Ovary (tissue), 3 donors: ENCODE measurements at regions not wholly inside any gene's neighbourhood (a gene's known extent, or its start where the extent isn't known, plus 50 kb on each side); places are given as distances from the start of the nearest gene placed in this dataset.

Experiments
- EP300 ChIP-seq: sonication (generic); formaldehyde crosslinking; IDR thresholded peaks from one replicate; pipeline ENCODE4 v1.6.1; 2017; ENCODE audit warnings: antibody characterized with exemption
- POLR2A ChIP-seq: fragments of 450-650 bp; IDR thresholded peaks from one replicate; pipeline ENCODE4 v1.6.1; 2017; ENCODE audit warnings: antibody characterized with exemption, mild to moderate bottlenecking, moderate library complexity
- TF ChIP-seq, protein P1 (sequence below), 3 donors: fragments of 450-650 bp in 2 of 3; fragments of 200-600 bp in 1 of 3; IDR thresholded peaks; one replicate each; pipeline versions ENCODE4 v1.5.1 to v1.8.0; 2016 to 2022; ENCODE audit warnings: antibody characterized with exemption in 3 of 3, mild to moderate bottlenecking in 1 of 3
- donor health status: DM: no; HTN: no; CAD: no.

GRCh38 chr9:2354216-2354615, 267.4 kb upstream of the VLDLR start:
- TF ChIP-seq POLR2A (no peak), EP300 (no peak)
- TF ChIP-seq, protein P1, sequence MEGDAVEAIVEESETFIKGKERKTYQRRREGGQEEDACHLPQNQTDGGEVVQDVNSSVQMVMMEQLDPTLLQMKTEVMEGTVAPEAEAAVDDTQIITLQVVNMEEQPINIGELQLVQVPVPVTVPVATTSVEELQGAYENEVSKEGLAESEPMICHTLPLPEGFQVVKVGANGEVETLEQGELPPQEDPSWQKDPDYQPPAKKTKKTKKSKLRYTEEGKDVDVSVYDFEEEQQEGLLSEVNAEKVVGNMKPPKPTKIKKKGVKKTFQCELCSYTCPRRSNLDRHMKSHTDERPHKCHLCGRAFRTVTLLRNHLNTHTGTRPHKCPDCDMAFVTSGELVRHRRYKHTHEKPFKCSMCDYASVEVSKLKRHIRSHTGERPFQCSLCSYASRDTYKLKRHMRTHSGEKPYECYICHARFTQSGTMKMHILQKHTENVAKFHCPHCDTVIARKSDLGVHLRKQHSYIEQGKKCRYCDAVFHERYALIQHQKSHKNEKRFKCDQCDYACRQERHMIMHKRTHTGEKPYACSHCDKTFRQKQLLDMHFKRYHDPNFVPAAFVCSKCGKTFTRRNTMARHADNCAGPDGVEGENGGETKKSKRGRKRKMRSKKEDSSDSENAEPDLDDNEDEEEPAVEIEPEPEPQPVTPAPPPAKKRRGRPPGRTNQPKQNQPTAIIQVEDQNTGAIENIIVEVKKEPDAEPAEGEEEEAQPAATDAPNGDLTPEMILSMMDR (IDR thresholded peaks at IDR 0.05) = no peak
